Kidney (tissue), 13 donors: ENCODE measurements at regions not wholly inside any gene's neighbourhood (a gene's known extent, or its start where the extent isn't known, plus 50 kb on each side); places are given as distances from the start of the nearest gene placed in this dataset.

ENCODE experiments used
- DNase-seq, 5 donors: peaks; one replicate each; pipeline ENCODE4 v3.0.0-alpha.2; 2013 to 2020
- FAIRE-seq: peaks from 2 replicates; lab custom pipeline; 2012; peaks lifted over from hg19 to GRCh38; lab: Jason Lieb, UNC
- H3K27ac ChIP-seq, 2 donors: one replicate each; pipeline ENCODE4 v1.7.0; 2013; ENCODE audit warnings: low read depth in 2 of 2, low read length in 2 of 2, inconsistent platforms in 1 of 2
- H3K27me3 ChIP-seq: one replicate; pipeline ENCODE4 v1.7.1; 2013; ENCODE audit warnings: low read length, inconsistent platforms; ENCODE audit not compliant: control insufficient read depth, insufficient read depth
- H3K36me3 ChIP-seq, 3 donors: one replicate each; pipeline versions ENCODE4 v1.7.0 to v1.7.1; 2013; ENCODE audit warnings: low read length in 3 of 3, control low read depth in 1 of 3, inconsistent platforms in 1 of 3; ENCODE audit not compliant: insufficient read depth in 3 of 3, control insufficient read depth in 2 of 3
- H3K4me1 ChIP-seq, 3 donors: one replicate each; pipeline versions ENCODE4 v1.7.0 to v1.7.1; 2013; ENCODE audit warnings: low read length in 3 of 3, inconsistent platforms in 1 of 3, low read depth in 1 of 3; ENCODE audit not compliant: control insufficient read depth in 2 of 3, insufficient read depth in 2 of 3
- H3K4me3 ChIP-seq, 3 donors: one replicate each; pipeline versions ENCODE4 v1.7.0 to v1.8.1; 2013; ENCODE audit warnings: low read length in 3 of 3, control low read depth in 1 of 3, inconsistent platforms in 1 of 3
- H3K9ac ChIP-seq, 3 donors: one replicate each; pipeline versions ENCODE4 v1.7.0 to v1.7.1; 2013; ENCODE audit warnings: low read length in 3 of 3, control low read depth in 1 of 3, inconsistent platforms in 1 of 3
- H3K9me3 ChIP-seq, 3 donors: one replicate each; pipeline versions ENCODE4 v1.7.0 to v1.7.1; 2013; ENCODE audit warnings: low read length in 3 of 3, control low read depth in 1 of 3, inconsistent platforms in 1 of 3; ENCODE audit not compliant: control insufficient read depth in 2 of 3, insufficient read depth in 1 of 3
- CTCF ChIP-seq: IDR thresholded peaks from 3 replicates; pipeline ENCODE4 v1.5.1; 2012; ENCODE audit warnings: mild to moderate bottlenecking, moderate library complexity, borderline replicate concordance; ENCODE audit not compliant: insufficient read depth; ENCODE audit errors: extremely low read depth
- intact Hi-C: fragments of 100-400 bp; cut with DNase I; formaldehyde crosslinking; loops from one replicate; pipeline ENCODE4 v1.11.1; 2022
- donor health status: control.
- donor health status: control.
- donor health status: control.
- donor health status: control.
- donor health status: control.
- donor health status: DM: yes; HTN: yes; CAD: no.
- donor health status: Normal renal cell carcinoma (clear cell type).

GRCh38 chr16:65375651-65376050 is 253.8 kb upstream of the CDH11 start:
- H3K4me3 ChIP-seq, result no peak overlapping the region
- no peaks in the 10 kb centered on the region for H3K27me3 ChIP-seq
- FAIRE-seq, result no peak
- H3K4me1 ChIP-seq, result no peaks in the 10 kb centered on the region
- DNase-seq, result no peak
- intact Hi-C loops, result no loop called here
- no peak for TF ChIP-seq CTCF
- H3K9ac ChIP-seq, result no peak overlapping the region
- H3K9me3 ChIP-seq, result no peaks in the 10 kb centered on the region
- no peaks in the 10 kb centered on the region for H3K36me3 ChIP-seq
- H3K27ac ChIP-seq, result no peak overlapping the region

- no peaks in the 10 kb centered on the region for H3K27me3 ChIP-seq
- H3K9me3 ChIP-seq, result no peaks in the 10 kb centered on the region
- no peak for DNase-seq
- H3K27ac ChIP-seq, result no peak overlapping the region
- no peak for TF ChIP-seq CTCF
- intact Hi-C loops, result no loop called here
- no peak for FAIRE-seq
- H3K9ac ChIP-seq, result no peak overlapping the region
- no peak overlapping the region for H3K4me3 ChIP-seq
- no peaks in the 10 kb centered on the region for H3K36me3 ChIP-seq
- H3K4me1 ChIP-seq, result no peaks in the 10 kb centered on the region
Observed at GRCh38 chr16:65373097-65373496, 251.2 kb upstream of the CDH11 start.

- Histone ChIP-seq H3K9ac (no peak overlapping the region), H3K27ac (no peak overlapping the region), H3K4me3 (no peak overlapping the region), H3K27me3 (no peaks in the 10 kb centered on the region), H3K9me3 (no peaks in the 10 kb centered on the region), H3K36me3 (no peaks in the 10 kb centered on the region), H3K4me1 (no peaks in the 10 kb centered on the region)
- intact Hi-C loops, result no loop called here
- FAIRE-seq (no peak), DNase-seq (no peak)
- TF ChIP-seq CTCF, result no peak
Observed at GRCh38 chr16:65372171-65372570, 250.3 kb upstream of the CDH11 start.
